ENCODE measurements at regions not wholly inside any gene's neighbourhood (a gene's known extent, or its start where the extent isn't known, plus 50 kb on each side); places are given as distances from the start of the nearest gene placed in this dataset.

DNA sequence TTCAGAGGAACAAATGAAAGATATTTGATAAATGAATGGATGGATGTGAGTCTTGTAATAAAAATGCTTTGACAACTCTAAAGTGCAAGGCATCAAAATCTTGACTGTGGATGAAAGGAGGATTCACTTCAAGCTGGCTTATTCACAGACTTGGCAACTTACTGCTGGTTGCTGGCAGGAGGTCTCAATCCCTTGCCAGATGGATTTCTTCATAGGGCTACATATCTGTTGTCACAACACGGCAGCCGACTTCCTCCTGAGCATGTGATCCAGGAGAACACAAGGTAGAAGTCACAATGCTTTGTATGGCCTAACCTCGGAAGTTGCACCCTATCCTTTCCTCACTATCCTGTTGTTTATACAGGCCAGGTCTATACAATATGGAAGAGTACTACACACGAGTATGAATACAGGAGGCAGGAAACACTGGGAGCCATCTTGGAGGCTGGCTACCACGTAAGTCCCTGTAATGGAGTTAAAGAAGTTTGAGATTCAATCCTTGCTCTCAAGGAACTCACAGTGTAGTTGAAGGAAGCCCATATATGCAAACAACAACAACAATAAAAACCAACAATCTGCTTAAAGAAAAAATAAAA lies 97.9 kb downstream of the ID4 start:
- TF ChIP-seq, protein P1, sequence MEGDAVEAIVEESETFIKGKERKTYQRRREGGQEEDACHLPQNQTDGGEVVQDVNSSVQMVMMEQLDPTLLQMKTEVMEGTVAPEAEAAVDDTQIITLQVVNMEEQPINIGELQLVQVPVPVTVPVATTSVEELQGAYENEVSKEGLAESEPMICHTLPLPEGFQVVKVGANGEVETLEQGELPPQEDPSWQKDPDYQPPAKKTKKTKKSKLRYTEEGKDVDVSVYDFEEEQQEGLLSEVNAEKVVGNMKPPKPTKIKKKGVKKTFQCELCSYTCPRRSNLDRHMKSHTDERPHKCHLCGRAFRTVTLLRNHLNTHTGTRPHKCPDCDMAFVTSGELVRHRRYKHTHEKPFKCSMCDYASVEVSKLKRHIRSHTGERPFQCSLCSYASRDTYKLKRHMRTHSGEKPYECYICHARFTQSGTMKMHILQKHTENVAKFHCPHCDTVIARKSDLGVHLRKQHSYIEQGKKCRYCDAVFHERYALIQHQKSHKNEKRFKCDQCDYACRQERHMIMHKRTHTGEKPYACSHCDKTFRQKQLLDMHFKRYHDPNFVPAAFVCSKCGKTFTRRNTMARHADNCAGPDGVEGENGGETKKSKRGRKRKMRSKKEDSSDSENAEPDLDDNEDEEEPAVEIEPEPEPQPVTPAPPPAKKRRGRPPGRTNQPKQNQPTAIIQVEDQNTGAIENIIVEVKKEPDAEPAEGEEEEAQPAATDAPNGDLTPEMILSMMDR (IDR thresholded peaks at IDR 0.05) = no peak
- TF ChIP-seq EP300 (IDR thresholded peaks at IDR 0.05) (no peak), POLR2A (IDR thresholded peaks at IDR 0.05) (no peak)

Data from suprapubic skin (tissue), 3 donors.